NB4 (cell line): ENCODE measurements at regions not wholly inside any gene's neighbourhood (a gene's known extent, or its start where the extent isn't known, plus 50 kb on each side); places are given as distances from the start of the nearest gene placed in this dataset.

Source experiments
- DNase-seq: peaks from one replicate; pipeline ENCODE4 v3.0.0; 2010; ENCODE audit warnings: low read depth
- H3K4me3 ChIP-seq: one replicate; pipeline ENCODE4 v1.5.1; 2011; ENCODE audit warnings: mild to moderate bottlenecking, low read depth, low read length, moderate library complexity
- CTCF ChIP-seq: IDR thresholded peaks from one replicate; pipeline ENCODE4 v1.5.1; 2012; ENCODE audit warnings: low read depth, low read length
- MAX ChIP-seq: IDR thresholded peaks from 2 replicates; pipeline ENCODE4 v1.6.1; 2011; ENCODE audit warnings: low read depth, low read length
- MYC ChIP-seq: IDR thresholded peaks from 2 replicates; pipeline ENCODE4 v1.6.1; 2011; ENCODE audit warnings: low read depth, low read length
- POLR2A ChIP-seq: IDR thresholded peaks from 2 replicates; pipeline ENCODE4 v1.6.1; 2011; ENCODE audit warnings: mild to moderate bottlenecking; ENCODE audit not compliant: insufficient read length; ENCODE audit errors: extremely low read depth

- no peak for DNase-seq
- H3K4me3 ChIP-seq: no peak overlapping the region
- TF ChIP-seq POLR2A (no peak), CTCF (no peak), MYC (no peak), MAX (no peak)
These were observed 68.7 kb upstream of the FN1 start for GRCh38 chr2:215504547-215504946.

- TF ChIP-seq MAX (no peak), MYC (no peak), POLR2A (no peak), CTCF (no peak)
- DNase-seq: no peak
- no peak overlapping the region for H3K4me3 ChIP-seq
These were observed 67.5 kb upstream of the FN1 start for GRCh38 chr2:215503381-215503780.

- TF ChIP-seq POLR2A (no peak), MYC (no peak), CTCF (no peak), MAX (no peak)
- no peak overlapping the region for H3K4me3 ChIP-seq
- DNase-seq: no peak
These were observed 64.6 kb upstream of the FN1 start for GRCh38 chr2:215500466-215500865.

- no peak for TF ChIP-seq MAX
- TF ChIP-seq CTCF: no peak
- no peak for TF ChIP-seq MYC
- no peak for TF ChIP-seq POLR2A
- DNase-seq: no peak
- no peak overlapping the region for H3K4me3 ChIP-seq
These were observed 63.5 kb upstream of the FN1 start for GRCh38 chr2:215499331-215499730.

GRCh38 chr2:215498431-215498830 lies 62.6 kb upstream of the FN1 start:
- TF ChIP-seq POLR2A: no peak
- no peak for TF ChIP-seq CTCF
- TF ChIP-seq MAX: no peak
- no peak for DNase-seq
- no peak overlapping the region for H3K4me3 ChIP-seq

- DNase-seq: no peak
- no peak for TF ChIP-seq MYC
- no peak for TF ChIP-seq CTCF
- no peak for TF ChIP-seq MAX
- TF ChIP-seq POLR2A: no peak
These were observed 57.5 kb upstream of the FN1 start for GRCh38 chr2:215493376-215493775.

More at GRCh38 chr2:215493376-215493775, 57.5 kb upstream of the FN1 start:
- H3K4me3 ChIP-seq: no peak overlapping the region
